ENCODE measurements at regions not wholly inside any gene's neighbourhood (a gene's known extent, or its start where the extent isn't known, plus 50 kb on each side); places are given as distances from the start of the nearest gene placed in this dataset.

DNA sequence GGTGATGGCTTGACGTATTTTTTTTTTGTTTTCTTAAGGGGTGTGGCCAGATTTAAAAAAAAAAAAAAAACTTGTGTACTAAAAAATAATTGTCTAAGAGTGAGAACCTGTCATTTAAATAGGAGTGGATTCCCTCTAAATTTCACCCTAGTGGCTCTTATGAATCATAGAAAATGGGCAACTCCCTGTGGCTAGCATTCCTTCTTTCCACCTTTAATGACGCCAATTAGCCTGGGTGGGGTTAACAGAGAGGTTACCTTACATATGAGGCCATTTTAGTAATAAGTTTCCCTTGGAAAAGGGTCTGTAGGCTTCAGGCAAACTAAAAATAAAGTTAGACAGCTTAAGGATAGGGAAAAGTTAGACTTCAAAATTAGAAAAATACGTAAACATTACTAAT, 223.5 kb upstream of the FAM241A start:
- no peak for TF ChIP-seq POLR2A (IDR thresholded peaks at IDR 0.05)
- TF ChIP-seq, protein P1, sequence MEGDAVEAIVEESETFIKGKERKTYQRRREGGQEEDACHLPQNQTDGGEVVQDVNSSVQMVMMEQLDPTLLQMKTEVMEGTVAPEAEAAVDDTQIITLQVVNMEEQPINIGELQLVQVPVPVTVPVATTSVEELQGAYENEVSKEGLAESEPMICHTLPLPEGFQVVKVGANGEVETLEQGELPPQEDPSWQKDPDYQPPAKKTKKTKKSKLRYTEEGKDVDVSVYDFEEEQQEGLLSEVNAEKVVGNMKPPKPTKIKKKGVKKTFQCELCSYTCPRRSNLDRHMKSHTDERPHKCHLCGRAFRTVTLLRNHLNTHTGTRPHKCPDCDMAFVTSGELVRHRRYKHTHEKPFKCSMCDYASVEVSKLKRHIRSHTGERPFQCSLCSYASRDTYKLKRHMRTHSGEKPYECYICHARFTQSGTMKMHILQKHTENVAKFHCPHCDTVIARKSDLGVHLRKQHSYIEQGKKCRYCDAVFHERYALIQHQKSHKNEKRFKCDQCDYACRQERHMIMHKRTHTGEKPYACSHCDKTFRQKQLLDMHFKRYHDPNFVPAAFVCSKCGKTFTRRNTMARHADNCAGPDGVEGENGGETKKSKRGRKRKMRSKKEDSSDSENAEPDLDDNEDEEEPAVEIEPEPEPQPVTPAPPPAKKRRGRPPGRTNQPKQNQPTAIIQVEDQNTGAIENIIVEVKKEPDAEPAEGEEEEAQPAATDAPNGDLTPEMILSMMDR (IDR thresholded peaks at IDR 0.05) = no peak
- no peak for TF ChIP-seq POLR2AphosphoS5 (IDR thresholded peaks at IDR 0.05)
